ENCODE measurements at regions not wholly inside any gene's neighbourhood (a gene's known extent, or its start where the extent isn't known, plus 50 kb on each side); places are given as distances from the start of the nearest gene placed in this dataset.
"Not testable (repeated sequence)": the region's sequence is repeated elsewhere in the genome, so short reads cannot be mapped to it uniquely, and the experiment has no call there.

DNA sequence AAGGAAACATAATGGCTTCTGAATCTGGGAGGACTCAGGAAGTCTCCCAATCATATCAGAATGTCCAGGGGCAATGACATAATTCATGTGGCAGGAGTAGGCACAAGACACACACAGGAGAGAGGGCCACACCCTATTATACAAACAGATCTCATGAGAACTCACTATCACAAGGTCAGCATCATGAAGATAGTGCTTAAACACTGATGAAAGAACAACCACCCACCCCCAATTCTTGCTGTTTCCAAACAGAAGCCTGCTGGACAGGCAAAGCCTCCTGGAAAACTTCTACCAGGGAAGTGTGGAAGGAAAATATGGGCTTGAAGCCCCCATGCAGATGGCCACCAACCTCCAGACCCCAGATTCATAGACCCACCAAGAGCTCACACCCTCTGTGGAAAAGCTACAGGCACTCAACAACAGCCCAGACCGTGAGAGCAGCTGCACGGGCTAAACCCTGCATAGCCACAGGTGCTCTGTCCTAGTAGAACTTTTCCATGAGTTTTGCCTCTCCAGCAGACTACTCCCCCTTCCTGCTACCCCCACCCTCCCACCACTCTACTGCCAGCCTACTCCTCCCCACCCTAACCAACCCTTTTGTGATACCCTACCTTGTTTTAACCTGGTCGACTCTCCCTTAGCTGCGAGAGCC is 287.1 kb downstream of the POTED start:
- H3K36me3 ChIP-seq (ENCODE audit: control insufficient read depth, insufficient read depth, low read length); H3K9me3 ChIP-seq (ENCODE audit: control insufficient read depth, insufficient read depth, low read depth, low read length); POLR2A ChIA-PET; DNase-seq (ENCODE audit: low read depth, low spot score); H3K27me3 ChIP-seq (ENCODE audit: control insufficient read depth, insufficient read depth, low read length); CTCF ChIA-PET; H3K27ac ChIP-seq (ENCODE audit: low read length); ATAC-seq; intact Hi-C loops (cut with micrococcal nuclease; ENCODE audit: unreplicated experiment); H3K4me1 ChIP-seq (ENCODE audit: control insufficient read depth, insufficient read depth, low read length); BruUV-seq (replicated peaks); H3K4me3 ChIP-seq (ENCODE audit: low read depth in 2 of 2, low read length in 2 of 2); in situ Hi-C loops (cut with HindIII; ENCODE audit: low pct_unique_long_range_greater_than_20kb, low sequenced_read_pairs): not testable (repeated sequence)

DNA sequence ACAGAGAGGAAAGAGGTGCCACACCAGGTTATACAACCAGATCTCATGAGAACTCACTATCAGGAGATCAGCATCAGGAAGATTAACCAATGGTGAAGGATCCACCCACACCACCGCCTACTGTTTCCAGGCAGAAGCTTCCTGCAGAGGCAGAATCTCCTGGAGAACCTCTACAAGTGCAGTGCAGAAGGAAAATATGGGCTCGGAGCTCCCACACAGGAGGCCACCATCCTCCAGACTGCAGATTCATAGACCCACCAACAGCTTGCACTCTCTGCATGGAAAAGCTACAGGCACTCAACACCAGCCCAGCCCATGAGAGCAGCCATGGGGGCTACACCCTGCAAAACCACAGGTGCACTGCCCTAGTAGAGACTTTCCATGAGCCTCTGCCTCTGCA is 284.0 kb downstream of the POTED start:
- DNase-seq (ENCODE audit: low read depth, low spot score); intact Hi-C loops (cut with micrococcal nuclease; ENCODE audit: unreplicated experiment); H3K36me3 ChIP-seq (ENCODE audit: control insufficient read depth, insufficient read depth, low read length); H3K27ac ChIP-seq (ENCODE audit: low read length); H3K4me1 ChIP-seq (ENCODE audit: control insufficient read depth, insufficient read depth, low read length); POLR2A ChIA-PET; H3K27me3 ChIP-seq (ENCODE audit: control insufficient read depth, insufficient read depth, low read length); CTCF ChIA-PET; in situ Hi-C loops (cut with HindIII; ENCODE audit: low pct_unique_long_range_greater_than_20kb, low sequenced_read_pairs); ATAC-seq; BruUV-seq (replicated peaks); H3K9me3 ChIP-seq (ENCODE audit: control insufficient read depth, insufficient read depth, low read depth, low read length); H3K4me3 ChIP-seq (ENCODE audit: low read depth in 2 of 2, low read length in 2 of 2): not testable (repeated sequence)

DNA sequence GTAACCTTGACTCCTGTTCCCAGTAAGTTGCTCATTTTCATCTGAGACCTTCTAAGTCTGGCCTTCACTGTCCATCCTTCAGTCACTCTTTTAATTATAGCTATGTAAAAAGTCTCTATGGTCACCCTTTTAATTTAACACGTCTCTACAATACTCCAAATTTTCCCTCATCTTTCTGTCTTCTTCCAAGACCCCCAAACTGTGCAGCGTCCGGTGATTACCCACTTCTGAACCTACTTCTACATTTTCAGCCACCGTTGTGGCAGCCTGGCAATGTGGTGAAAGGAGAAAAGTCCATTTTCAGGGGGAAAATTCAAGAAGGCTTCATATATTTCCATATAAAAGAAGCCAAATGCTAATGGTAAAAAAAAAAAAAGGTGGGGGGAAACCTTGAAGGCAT is 283.4 kb downstream of the POTED start:
- H3K36me3 ChIP-seq (ENCODE audit: control insufficient read depth, insufficient read depth, low read length); in situ Hi-C loops (cut with HindIII; ENCODE audit: low pct_unique_long_range_greater_than_20kb, low sequenced_read_pairs); H3K9me3 ChIP-seq (ENCODE audit: control insufficient read depth, insufficient read depth, low read depth, low read length); H3K4me3 ChIP-seq (ENCODE audit: low read depth in 2 of 2, low read length in 2 of 2); POLR2A ChIA-PET; H3K27me3 ChIP-seq (ENCODE audit: control insufficient read depth, insufficient read depth, low read length); CTCF ChIA-PET; BruUV-seq (replicated peaks); intact Hi-C loops (cut with micrococcal nuclease; ENCODE audit: unreplicated experiment); ATAC-seq; DNase-seq (ENCODE audit: low read depth, low spot score); H3K4me1 ChIP-seq (ENCODE audit: control insufficient read depth, insufficient read depth, low read length); H3K27ac ChIP-seq (ENCODE audit: low read length): not testable (repeated sequence)

DNA sequence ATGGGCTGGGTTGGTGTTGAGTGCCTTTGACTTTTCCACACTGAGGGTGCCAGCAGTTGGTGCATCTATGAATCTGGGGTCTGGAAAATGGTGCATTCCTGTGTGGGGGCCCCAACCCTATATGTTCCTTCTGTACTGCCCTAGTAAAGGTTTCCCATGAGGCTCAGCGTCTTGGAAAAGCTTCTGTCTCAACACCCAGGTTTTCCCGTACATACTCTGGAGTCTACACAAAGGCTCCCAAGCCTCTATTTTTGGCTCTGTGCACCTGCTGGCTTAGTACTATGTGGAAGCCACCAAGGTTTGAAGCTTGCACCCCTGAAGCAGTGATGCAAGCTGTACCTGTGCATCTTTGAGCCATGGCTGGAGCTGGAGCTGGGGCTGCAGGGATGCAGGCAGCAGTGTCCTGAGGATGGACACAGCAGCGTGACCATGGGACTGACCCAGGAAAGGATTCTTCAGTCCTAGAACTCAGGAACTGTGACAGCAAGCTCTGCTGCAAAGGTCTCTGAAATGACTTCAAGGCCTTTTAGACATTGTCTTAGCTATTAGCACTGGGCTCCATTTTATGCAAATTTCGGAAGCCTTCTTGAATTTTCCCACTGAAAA is 282.7 kb downstream of the POTED start:
- H3K4me3 ChIP-seq (ENCODE audit: low read depth in 2 of 2, low read length in 2 of 2); POLR2A ChIA-PET; ATAC-seq; BruUV-seq (replicated peaks); DNase-seq (ENCODE audit: low read depth, low spot score); H3K27me3 ChIP-seq (ENCODE audit: control insufficient read depth, insufficient read depth, low read length); H3K27ac ChIP-seq (ENCODE audit: low read length); in situ Hi-C loops (cut with HindIII; ENCODE audit: low pct_unique_long_range_greater_than_20kb, low sequenced_read_pairs); intact Hi-C loops (cut with micrococcal nuclease; ENCODE audit: unreplicated experiment); CTCF ChIA-PET; H3K36me3 ChIP-seq (ENCODE audit: control insufficient read depth, insufficient read depth, low read length); H3K9me3 ChIP-seq (ENCODE audit: control insufficient read depth, insufficient read depth, low read depth, low read length); H3K4me1 ChIP-seq (ENCODE audit: control insufficient read depth, insufficient read depth, low read length): not testable (repeated sequence)

DNA sequence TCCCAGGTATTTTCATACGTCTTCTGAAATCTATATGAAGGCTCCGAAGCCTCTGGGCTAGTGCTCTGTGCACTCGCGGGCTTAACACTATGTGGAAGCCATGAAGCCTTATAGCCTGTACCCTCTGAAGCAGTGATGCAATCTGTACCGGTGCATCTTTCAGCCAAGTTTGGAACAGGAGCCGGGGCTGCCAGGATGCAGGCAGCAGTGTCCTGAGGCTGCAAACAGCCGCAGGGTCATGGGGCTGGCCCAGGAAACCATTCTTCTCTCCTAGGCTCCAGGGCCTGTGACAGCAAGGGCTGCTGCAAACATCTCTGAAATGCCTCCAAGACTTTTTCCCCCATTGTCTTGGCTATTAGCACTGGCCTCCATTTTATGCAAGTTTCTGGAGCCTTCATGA is 279.6 kb downstream of the POTED start:
- intact Hi-C loops (cut with micrococcal nuclease; ENCODE audit: unreplicated experiment); DNase-seq (ENCODE audit: low read depth, low spot score); in situ Hi-C loops (cut with HindIII; ENCODE audit: low pct_unique_long_range_greater_than_20kb, low sequenced_read_pairs); H3K9me3 ChIP-seq (ENCODE audit: control insufficient read depth, insufficient read depth, low read depth, low read length); H3K27me3 ChIP-seq (ENCODE audit: control insufficient read depth, insufficient read depth, low read length); ATAC-seq; POLR2A ChIA-PET; H3K27ac ChIP-seq (ENCODE audit: low read length); BruUV-seq (replicated peaks); H3K4me1 ChIP-seq (ENCODE audit: control insufficient read depth, insufficient read depth, low read length); CTCF ChIA-PET; H3K4me3 ChIP-seq (ENCODE audit: low read depth in 2 of 2, low read length in 2 of 2); H3K36me3 ChIP-seq (ENCODE audit: control insufficient read depth, insufficient read depth, low read length): not testable (repeated sequence)

- POLR2A ChIA-PET; BruUV-seq (replicated peaks); H3K27me3 ChIP-seq (ENCODE audit: control insufficient read depth, insufficient read depth, low read length); H3K36me3 ChIP-seq (ENCODE audit: control insufficient read depth, insufficient read depth, low read length); in situ Hi-C loops (cut with HindIII; ENCODE audit: low pct_unique_long_range_greater_than_20kb, low sequenced_read_pairs); CTCF ChIA-PET; H3K27ac ChIP-seq (ENCODE audit: low read length); H3K4me3 ChIP-seq (ENCODE audit: low read depth in 2 of 2, low read length in 2 of 2); H3K9me3 ChIP-seq (ENCODE audit: control insufficient read depth, insufficient read depth, low read depth, low read length); DNase-seq (ENCODE audit: low read depth, low spot score); intact Hi-C loops (cut with micrococcal nuclease; ENCODE audit: unreplicated experiment); H3K4me1 ChIP-seq (ENCODE audit: control insufficient read depth, insufficient read depth, low read length); ATAC-seq: not testable (repeated sequence)
Observed at GRCh38 chr21:13883641-13884395, 274.2 kb downstream of the POTED start.

- POLR2A ChIA-PET; H3K27me3 ChIP-seq (ENCODE audit: control insufficient read depth, insufficient read depth, low read length); BruUV-seq (replicated peaks); in situ Hi-C loops (cut with HindIII; ENCODE audit: low pct_unique_long_range_greater_than_20kb, low sequenced_read_pairs); H3K4me1 ChIP-seq (ENCODE audit: control insufficient read depth, insufficient read depth, low read length); H3K9me3 ChIP-seq (ENCODE audit: control insufficient read depth, insufficient read depth, low read depth, low read length); H3K27ac ChIP-seq (ENCODE audit: low read length); ATAC-seq; CTCF ChIA-PET; DNase-seq (ENCODE audit: low read depth, low spot score); H3K4me3 ChIP-seq (ENCODE audit: low read depth in 2 of 2, low read length in 2 of 2); intact Hi-C loops (cut with micrococcal nuclease; ENCODE audit: unreplicated experiment); H3K36me3 ChIP-seq (ENCODE audit: control insufficient read depth, insufficient read depth, low read length): not testable (repeated sequence)
Observed at GRCh38 chr21:13877503-13877902, 267.9 kb downstream of the POTED start.

All from Panc1 (cell line).